OCI-LY3 (cell line): ENCODE measurements at regions not wholly inside any gene's neighbourhood (a gene's known extent, or its start where the extent isn't known, plus 50 kb on each side); places are given as distances from the start of the nearest gene placed in this dataset.

Source experiments
- H2AFZ ChIP-seq: fragments of 200-600, 300-600 bp; shearing (Covaris generic); 2 replicates; pipeline ENCODE4 v1.6.0; 2014; ENCODE audit warnings: antibody characterized with exemption, low read depth, low read length
- H3K27ac ChIP-seq: fragments of 200-600, 300-600 bp; sonication (generic); 2 replicates; pipeline ENCODE4 v1.5.1; 2014; ENCODE audit warnings: mild to moderate bottlenecking, low read length, moderate library complexity, mixed read lengths
- H3K27me3 ChIP-seq: fragments of 200-600, 300-600 bp; sonication (generic); 2 replicates; pipeline ENCODE4 v1.6.1; 2014; ENCODE audit warnings: low read depth, low read length, mixed read lengths
- H3K36me3 ChIP-seq: fragments of 200-600, 300-600 bp; sonication (generic); replicated peaks from 2 replicates; pipeline ENCODE3; 2014; ENCODE audit warnings: low read depth, low read length, mixed read lengths
- H3K4me1 ChIP-seq: fragments of 300-600, 200-600 bp; sonication (generic); 2 replicates; pipeline ENCODE4 v1.6.1; 2014; ENCODE audit warnings: low read length, mixed read lengths
- H3K4me2 ChIP-seq: fragments of 200-600, 300-600 bp; sonication (generic); 2 replicates; pipeline ENCODE4 v1.6.1; 2014; ENCODE audit warnings: low read length, mixed read lengths
- H3K4me3 ChIP-seq: fragments of 300-600, 200-600 bp; sonication (generic); 2 replicates; pipeline ENCODE4 v1.5.1; 2014; ENCODE audit warnings: antibody characterized with exemption, mild to moderate bottlenecking, low read length, moderate library complexity
- H3K79me2 ChIP-seq: fragments of 300-600, 200-600 bp; shearing (Covaris generic); 2 replicates; pipeline ENCODE4 v1.6.1; 2014; ENCODE audit warnings: mild to moderate bottlenecking, low read length, mixed read lengths
- H3K9ac ChIP-seq: fragments of 300-600, 200-600 bp; shearing (Covaris generic); 2 replicates; pipeline ENCODE4 v1.6.0; 2014; ENCODE audit warnings: mild to moderate bottlenecking, low read length, moderate library complexity
- H3K9me3 ChIP-seq: fragments of 200-600, 300-600 bp; shearing (Covaris generic); 2 replicates; pipeline ENCODE4 v1.6.1; 2014; ENCODE audit warnings: low read length, mixed read lengths; ENCODE audit not compliant: insufficient read depth
- H4K20me1 ChIP-seq: fragments of 200-600, 300-600 bp; sonication (generic); 2 replicates; pipeline ENCODE4 v1.6.1; 2016; ENCODE audit warnings: low read length, mixed read lengths; ENCODE audit not compliant: insufficient read depth
- CTCF ChIP-seq: fragments of 200-600, 300-600 bp; sonication (generic); IDR thresholded peaks from 2 replicates; pipeline ENCODE4 v1.5.1; 2014; ENCODE audit warnings: antibody characterized with exemption, low read length, low read depth
- EZH2phosphoT487 ChIP-seq: fragments of 200-600 bp; shearing (Covaris generic); IDR thresholded peaks from 2 replicates; pipeline ENCODE4 v1.6.1; 2018; ENCODE audit warnings: antibody characterized with exemption, mixed run types, low read depth

GRCh38 chr3:19748782-19749447 lies 185.1 kb downstream of the EFHB start:
- TF ChIP-seq EZH2phosphoT487 (no peak), CTCF (no peak)
- no peaks in the 10 kb centered on the region for H3K4me1 ChIP-seq
- H3K9me3 ChIP-seq, result no peaks in the 10 kb centered on the region
- H3K36me3 ChIP-seq, result no peaks in the 10 kb centered on the region
- H4K20me1 ChIP-seq, result no peaks in the 10 kb centered on the region
- no peak overlapping the region for H3K4me2 ChIP-seq
- H3K79me2 ChIP-seq, result no peaks in the 10 kb centered on the region
- H3K9ac ChIP-seq, result no peak overlapping the region
- H2AFZ ChIP-seq, result no peak overlapping the region
- no peak overlapping the region for H3K4me3 ChIP-seq
- no peaks in the 10 kb centered on the region for H3K27me3 ChIP-seq
- no peak overlapping the region for H3K27ac ChIP-seq

GRCh38 chr3:19744047-19744446 lies 190.0 kb downstream of the EFHB start:
- TF ChIP-seq EZH2phosphoT487 (no peak), CTCF (no peak)
- no peaks in the 10 kb centered on the region for H3K36me3 ChIP-seq

GRCh38 chr3:19742935-19743334 lies 191.1 kb downstream of the EFHB start:
- no peak overlapping the region for H3K4me3 ChIP-seq
- no peaks in the 10 kb centered on the region for H3K79me2 ChIP-seq
- H3K36me3 ChIP-seq, result no peaks in the 10 kb centered on the region
- no peaks in the 10 kb centered on the region for H4K20me1 ChIP-seq
- H2AFZ ChIP-seq, result no peak overlapping the region
- no peaks in the 10 kb centered on the region for H3K9me3 ChIP-seq
- no peaks in the 10 kb centered on the region for H3K4me1 ChIP-seq
- no peak overlapping the region for H3K4me2 ChIP-seq
- TF ChIP-seq EZH2phosphoT487, result no peak
- no peak for TF ChIP-seq CTCF
- no peak overlapping the region for H3K9ac ChIP-seq
- no peak overlapping the region for H3K27ac ChIP-seq
- H3K27me3 ChIP-seq, result no peaks in the 10 kb centered on the region

More at GRCh38 chr3:19744047-19744446, 190.0 kb downstream of the EFHB start:
- Histone ChIP-seq H3K27ac (no peak overlapping the region), H3K4me1 (no peaks in the 10 kb centered on the region), H3K4me2 (no peak overlapping the region), H2AFZ (no peak overlapping the region), H3K4me3 (no peak overlapping the region), H4K20me1 (no peaks in the 10 kb centered on the region), H3K9ac (no peak overlapping the region), H3K9me3 (no peaks in the 10 kb centered on the region), H3K27me3 (no peaks in the 10 kb centered on the region), H3K79me2 (no peaks in the 10 kb centered on the region)

- H3K36me3 ChIP-seq, result no peaks in the 10 kb centered on the region
- H3K9ac ChIP-seq, result no peak overlapping the region
- H3K27ac ChIP-seq, result no peak overlapping the region
- H3K27me3 ChIP-seq, result no peaks in the 10 kb centered on the region
- TF ChIP-seq CTCF (no peak), EZH2phosphoT487 (no peak)
- H3K9me3 ChIP-seq, result no peaks in the 10 kb centered on the region
- no peaks in the 10 kb centered on the region for H3K4me1 ChIP-seq
- H3K79me2 ChIP-seq, result no peaks in the 10 kb centered on the region
- H3K4me2 ChIP-seq, result no peak overlapping the region
- no peaks in the 10 kb centered on the region for H4K20me1 ChIP-seq
- no peak overlapping the region for H2AFZ ChIP-seq
- no peak overlapping the region for H3K4me3 ChIP-seq
These were observed 194.5 kb downstream of the EFHB start for GRCh38 chr3:19739504-19739903.
